Small intestine (tissue), 7 donors: ENCODE measurements at regions not wholly inside any gene's neighbourhood (a gene's known extent, or its start where the extent isn't known, plus 50 kb on each side); places are given as distances from the start of the nearest gene placed in this dataset.
A peak's percentile ranks its signal among the peaks of the same experiment; 100 is the strongest.

ENCODE experiments used
- DNase-seq, 2 donors: peaks; one replicate each; pipeline versions ENCODE4 v3.0.0 to v3.0.0-alpha.2; 2013
- FAIRE-seq: peaks from 2 replicates; lab custom pipeline; 2012; peaks lifted over from hg19 to GRCh38; lab: Jason Lieb, UNC
- H3K27ac ChIP-seq, 3 donors: one replicate each; pipeline ENCODE4 v1.5.1; 2013; ENCODE audit warnings: low read length in 2 of 3, mild to moderate bottlenecking in 2 of 3, control low read depth in 1 of 3, inconsistent platforms in 1 of 3, low read depth in 1 of 3, moderate library complexity in 1 of 3
- H3K27me3 ChIP-seq, 3 donors: one replicate each; pipeline ENCODE4 v1.6.1; 2013; ENCODE audit warnings: low read length in 3 of 3, inconsistent platforms in 1 of 3; ENCODE audit not compliant: control insufficient read depth in 3 of 3, insufficient read depth in 3 of 3
- H3K36me3 ChIP-seq, 3 donors: one replicate each; pipeline ENCODE4 v1.6.1; 2013; ENCODE audit warnings: low read length in 3 of 3, inconsistent platforms in 1 of 3, low read depth in 1 of 3, mild to moderate bottlenecking in 1 of 3, moderate library complexity in 1 of 3; ENCODE audit not compliant: control insufficient read depth in 3 of 3, insufficient read depth in 2 of 3
- H3K4me1 ChIP-seq, 3 donors: one replicate each; pipeline ENCODE4 v1.6.1; 2013; ENCODE audit warnings: low read length in 2 of 3, inconsistent platforms in 1 of 3, low read depth in 1 of 3, mild to moderate bottlenecking in 1 of 3, moderate library complexity in 1 of 3; ENCODE audit not compliant: control insufficient read depth in 3 of 3, insufficient read depth in 2 of 3
- H3K4me3 ChIP-seq, 3 donors: one replicate each; pipeline ENCODE4 v1.5.1; 2013; ENCODE audit warnings: low read length in 3 of 3, control low read depth in 1 of 3, inconsistent platforms in 1 of 3, low read depth in 1 of 3, mild to moderate bottlenecking in 1 of 3, moderate library complexity in 1 of 3
- H3K9me3 ChIP-seq, 2 donors: one replicate each; pipeline ENCODE4 v1.6.1; 2013; ENCODE audit warnings: low read depth in 1 of 2, low read length in 1 of 2; ENCODE audit not compliant: control insufficient read depth in 2 of 2, insufficient read depth in 1 of 2
- WGBS, 3 donors: extraction: QIAGEN DNeasy Blood & Tissue Kit; methylation state at CpG; one replicate each; pipeline ENCODE4 v1.1.7; 2013; 5-methylcytosine and 5-hydroxymethylcytosine counted together
- donor health status: healthy with polysubstance abuse.
- donor health status: control.
- donor health status: control.
- donor health status: Bipolar disorder and iron deficiency.
- donor health status: healthy.

GRCh38 chr16:35745821-35746248, 2286.4 kb downstream of the TP53TG3F start:
- H3K9me3 ChIP-seq = peaks cover 10 to 15% of the 10 kb centered on the region in 2 donors
- no peaks in the 10 kb centered on the region for H3K36me3 ChIP-seq
- WGBS, 3 donors = 88 to 93% (median 89%) methylated on average over 9 of the region's 9 CpGs
- no peak for FAIRE-seq
- H3K4me1 ChIP-seq = no peaks in the 10 kb centered on the region
- peak in 1 of 2 donors; percentile 0 for DNase-seq
- no peaks in the 10 kb centered on the region for H3K27me3 ChIP-seq
- H3K4me3 ChIP-seq = no peak overlapping the region
- no peak overlapping the region for H3K27ac ChIP-seq

- Histone ChIP-seq H3K4me3 (no peak overlapping the region), H3K27me3 (no peaks in the 10 kb centered on the region), H3K27ac (no peak overlapping the region), H3K36me3 (no peaks in the 10 kb centered on the region), H3K4me1 (no peaks in the 10 kb centered on the region), H3K9me3 (peaks cover 10 to 18% of the 10 kb centered on the region in 2 donors)
- DNase-seq (no peak), FAIRE-seq (no peak)
- 88 to 91% (median 89%) methylated on average over 15 to 17 of the region's 17 CpGs for WGBS, 3 donors
Observed at GRCh38 chr16:35746281-35746962, 2287.0 kb downstream of the TP53TG3F start.

GRCh38 chr16:35746963-35747657, 2287.7 kb downstream of the TP53TG3F start:
- H3K9me3 ChIP-seq = peaks cover 10 to 24% of the 10 kb centered on the region in 2 donors
- DNase-seq (no peak), FAIRE-seq (no peak)
- 88 to 92% (median 88%) methylated on average over 17 to 18 of the region's 18 CpGs for WGBS, 3 donors
- no peak overlapping the region for H3K4me3 ChIP-seq
- H3K27ac ChIP-seq = no peak overlapping the region
- H3K4me1 ChIP-seq = no peaks in the 10 kb centered on the region
- H3K36me3 ChIP-seq = no peaks in the 10 kb centered on the region
- no peaks in the 10 kb centered on the region for H3K27me3 ChIP-seq

GRCh38 chr16:35747658-35748455, 2288.4 kb downstream of the TP53TG3F start:
- FAIRE-seq = no peak

GRCh38 chr16:35748621-35749252, 2289.3 kb downstream of the TP53TG3F start:
- no peaks in the 10 kb centered on the region for H3K4me1 ChIP-seq
- no peak for FAIRE-seq
- no peak overlapping the region for H3K4me3 ChIP-seq
- no peak overlapping the region for H3K27ac ChIP-seq
- WGBS, 3 donors = 87 to 94% (median 89%) methylated on average over 23 to 24 of the region's 24 CpGs
- DNase-seq = no peak
- peaks cover 14 to 36% of the 10 kb centered on the region in 2 donors for H3K9me3 ChIP-seq
- H3K36me3 ChIP-seq = no peaks in the 10 kb centered on the region
- no peaks in the 10 kb centered on the region for H3K27me3 ChIP-seq

More at GRCh38 chr16:35747658-35748455, 2288.4 kb downstream of the TP53TG3F start:
- no peak overlapping the region for H3K27ac ChIP-seq
- H3K4me3 ChIP-seq = no peak overlapping the region
- H3K9me3 ChIP-seq = peaks cover 10 to 31% of the 10 kb centered on the region in 2 donors
- no peaks in the 10 kb centered on the region for H3K4me1 ChIP-seq
- 87 to 89% (median 88%) methylated on average over 16 to 17 of the region's 17 CpGs for WGBS, 3 donors
- H3K27me3 ChIP-seq = no peaks in the 10 kb centered on the region
- H3K36me3 ChIP-seq = no peaks in the 10 kb centered on the region
- no peak for DNase-seq

GRCh38 chr16:35749253-35750141, 2290.1 kb downstream of the TP53TG3F start:
- no peaks in the 10 kb centered on the region for H3K4me1 ChIP-seq
- FAIRE-seq = no peak
- no peak overlapping the region for H3K27ac ChIP-seq
- no peaks in the 10 kb centered on the region for H3K27me3 ChIP-seq
- 91 to 94% (median 92%) methylated on average over 40 to 43 of the region's 43 CpGs for WGBS, 3 donors
- DNase-seq = no peak
- no peaks in the 10 kb centered on the region for H3K36me3 ChIP-seq
- peaks cover 15 to 40% of the 10 kb centered on the region in 2 donors for H3K9me3 ChIP-seq
- no peak overlapping the region for H3K4me3 ChIP-seq

- WGBS, 3 donors = 85 to 93% (median 90%) methylated on average over 9 of the region's 9 CpGs
- FAIRE-seq (no peak), DNase-seq (no peak)
- Histone ChIP-seq H3K9me3 (peaks cover 16 to 44% of the 10 kb centered on the region in 2 donors), H3K4me3 (no peak overlapping the region), H3K27ac (no peak overlapping the region), H3K36me3 (no peaks in the 10 kb centered on the region), H3K27me3 (no peaks in the 10 kb centered on the region), H3K4me1 (no peaks in the 10 kb centered on the region)
Observed at GRCh38 chr16:35750157-35750689, 2290.8 kb downstream of the TP53TG3F start.
